ENCODE measurements at regions not wholly inside any gene's neighbourhood (a gene's known extent, or its start where the extent isn't known, plus 50 kb on each side); places are given as distances from the start of the nearest gene placed in this dataset.

GRCh38 chr5:38756068-38756467, 89.7 kb upstream of the OSMR start:
- no peak for DNase-seq
- H3K4me1 ChIP-seq (ENCODE audit: control insufficient read depth in 3 of 3, insufficient read depth in 2 of 3, low read depth in 1 of 3, low read length in 2 of 3) = peaks cover 0 to 3% (median 0%) of the 10 kb centered on the region in 3 donors
- FAIRE-seq = no peak
- no peak overlapping the region for H3K27ac ChIP-seq (ENCODE audit: low read depth in 1 of 3, low read length in 2 of 3)
- H3K36me3 ChIP-seq (ENCODE audit: control insufficient read depth in 3 of 3, insufficient read depth in 2 of 3, low read depth in 1 of 3, low read length in 3 of 3) = no peaks in the 10 kb centered on the region
- no peak overlapping the region for H3K4me3 ChIP-seq (ENCODE audit: low read depth in 1 of 3, low read length in 3 of 3)
- WGBS, 3 donors = 81 to 95% (median 88%) methylated on average over 3 of the region's 3 CpGs
- peaks cover 0 to 5% (median 0%) of the 10 kb centered on the region in 3 donors for H3K27me3 ChIP-seq (ENCODE audit: control insufficient read depth in 3 of 3, insufficient read depth in 3 of 3, low read length in 3 of 3)
- peaks cover 0 to under 1% of the 10 kb centered on the region in 2 donors for H3K9me3 ChIP-seq (ENCODE audit: control insufficient read depth in 2 of 2, insufficient read depth in 1 of 2, low read depth in 1 of 2, low read length in 1 of 2)

GRCh38 chr5:38757451-38758245, 88.2 kb upstream of the OSMR start:
- Histone ChIP-seq H3K9me3 (ENCODE audit: control insufficient read depth in 2 of 2, insufficient read depth in 1 of 2, low read depth in 1 of 2, low read length in 1 of 2) (no peaks in the 10 kb centered on the region), H3K4me3 (ENCODE audit: low read depth in 1 of 3, low read length in 3 of 3) (no peak overlapping the region), H3K27ac (ENCODE audit: low read depth in 1 of 3, low read length in 2 of 3) (no peak overlapping the region), H3K4me1 (ENCODE audit: control insufficient read depth in 3 of 3, insufficient read depth in 2 of 3, low read depth in 1 of 3, low read length in 2 of 3) (peaks cover 0 to 3% (median 0%) of the 10 kb centered on the region in 3 donors), H3K36me3 (ENCODE audit: control insufficient read depth in 3 of 3, insufficient read depth in 2 of 3, low read depth in 1 of 3, low read length in 3 of 3) (no peaks in the 10 kb centered on the region), H3K27me3 (ENCODE audit: control insufficient read depth in 3 of 3, insufficient read depth in 3 of 3, low read length in 3 of 3) (peaks cover 0 to 5% (median 0%) of the 10 kb centered on the region in 3 donors)
- 76 to 84% (median 80%) methylated on average over 3 of the region's 3 CpGs for WGBS, 3 donors
- DNase-seq (no peak), FAIRE-seq (no peak)

- DNase-seq (no peak), FAIRE-seq (no peak)
- H3K27ac ChIP-seq (ENCODE audit: low read depth in 1 of 3, low read length in 2 of 3) = no peak overlapping the region
- peaks cover 0 to 3% (median 0%) of the 10 kb centered on the region in 3 donors for H3K4me1 ChIP-seq (ENCODE audit: control insufficient read depth in 3 of 3, insufficient read depth in 2 of 3, low read depth in 1 of 3, low read length in 2 of 3)
- peaks cover 0 to 5% (median 0%) of the 10 kb centered on the region in 3 donors for H3K27me3 ChIP-seq (ENCODE audit: control insufficient read depth in 3 of 3, insufficient read depth in 3 of 3, low read length in 3 of 3)
- no peaks in the 10 kb centered on the region for H3K36me3 ChIP-seq (ENCODE audit: control insufficient read depth in 3 of 3, insufficient read depth in 2 of 3, low read depth in 1 of 3, low read length in 3 of 3)
- H3K9me3 ChIP-seq (ENCODE audit: control insufficient read depth in 2 of 2, insufficient read depth in 1 of 2, low read depth in 1 of 2, low read length in 1 of 2) = no peaks in the 10 kb centered on the region
- no peak overlapping the region for H3K4me3 ChIP-seq (ENCODE audit: low read depth in 1 of 3, low read length in 3 of 3)
- 43 to 51% (median 50%) methylated on average over 10 of the region's 10 CpGs for WGBS, 3 donors
Measured at GRCh38 chr5:38758774-38759600, 86.8 kb upstream of the OSMR start.

- Histone ChIP-seq H3K36me3 (ENCODE audit: control insufficient read depth in 3 of 3, insufficient read depth in 2 of 3, low read depth in 1 of 3, low read length in 3 of 3) (no peaks in the 10 kb centered on the region), H3K4me1 (ENCODE audit: control insufficient read depth in 3 of 3, insufficient read depth in 2 of 3, low read depth in 1 of 3, low read length in 2 of 3) (no peaks in the 10 kb centered on the region), H3K27ac (ENCODE audit: low read depth in 1 of 3, low read length in 2 of 3) (no peak overlapping the region), H3K4me3 (ENCODE audit: low read depth in 1 of 3, low read length in 3 of 3) (no peak overlapping the region), H3K27me3 (ENCODE audit: control insufficient read depth in 3 of 3, insufficient read depth in 3 of 3, low read length in 3 of 3) (no peaks in the 10 kb centered on the region), H3K9me3 (ENCODE audit: control insufficient read depth in 2 of 2, insufficient read depth in 1 of 2, low read depth in 1 of 2, low read length in 1 of 2) (no peaks in the 10 kb centered on the region)
- 64 to 77% (median 73%) methylated on average over 4 of the region's 4 CpGs for WGBS, 3 donors
- no peak for FAIRE-seq
- DNase-seq = no peak
Measured at GRCh38 chr5:38764937-38765391, 80.8 kb upstream of the OSMR start.

- no peaks in the 10 kb centered on the region for H3K9me3 ChIP-seq (ENCODE audit: control insufficient read depth in 2 of 2, insufficient read depth in 1 of 2, low read depth in 1 of 2, low read length in 1 of 2)
- FAIRE-seq = no peak
- no peak for DNase-seq
- H3K27ac ChIP-seq (ENCODE audit: low read depth in 1 of 3, low read length in 2 of 3) = no peak overlapping the region
- H3K4me1 ChIP-seq (ENCODE audit: control insufficient read depth in 3 of 3, insufficient read depth in 2 of 3, low read depth in 1 of 3, low read length in 2 of 3) = no peaks in the 10 kb centered on the region
- 57 to 69% (median 64%) methylated on average over 5 of the region's 5 CpGs for WGBS, 3 donors
- H3K36me3 ChIP-seq (ENCODE audit: control insufficient read depth in 3 of 3, insufficient read depth in 2 of 3, low read depth in 1 of 3, low read length in 3 of 3) = no peaks in the 10 kb centered on the region
- no peaks in the 10 kb centered on the region for H3K27me3 ChIP-seq (ENCODE audit: control insufficient read depth in 3 of 3, insufficient read depth in 3 of 3, low read length in 3 of 3)
- H3K4me3 ChIP-seq (ENCODE audit: low read depth in 1 of 3, low read length in 3 of 3) = no peak overlapping the region
Measured at GRCh38 chr5:38765399-38765861, 80.4 kb upstream of the OSMR start.

- Histone ChIP-seq H3K4me1 (ENCODE audit: control insufficient read depth in 3 of 3, insufficient read depth in 2 of 3, low read depth in 1 of 3, low read length in 2 of 3) (no peaks in the 10 kb centered on the region), H3K27ac (ENCODE audit: low read depth in 1 of 3, low read length in 2 of 3) (no peak overlapping the region), H3K9me3 (ENCODE audit: control insufficient read depth in 2 of 2, insufficient read depth in 1 of 2, low read depth in 1 of 2, low read length in 1 of 2) (no peaks in the 10 kb centered on the region), H3K4me3 (ENCODE audit: low read depth in 1 of 3, low read length in 3 of 3) (no peak overlapping the region), H3K27me3 (ENCODE audit: control insufficient read depth in 3 of 3, insufficient read depth in 3 of 3, low read length in 3 of 3) (no peaks in the 10 kb centered on the region), H3K36me3 (ENCODE audit: control insufficient read depth in 3 of 3, insufficient read depth in 2 of 3, low read depth in 1 of 3, low read length in 3 of 3) (no peaks in the 10 kb centered on the region)
- FAIRE-seq (no peak), DNase-seq (no peak)
- 74 to 93% (median 81%) methylated on average over 2 of the region's 2 CpGs for WGBS, 3 donors
Measured at GRCh38 chr5:38766151-38766550, 79.7 kb upstream of the OSMR start.

GRCh38 chr5:38768412-38769211, 77.2 kb upstream of the OSMR start:
- no peak for DNase-seq
- H3K27ac ChIP-seq (ENCODE audit: low read depth in 1 of 3, low read length in 2 of 3) = no peak overlapping the region
- no peak overlapping the region for H3K4me3 ChIP-seq (ENCODE audit: low read depth in 1 of 3, low read length in 3 of 3)

GRCh38 chr5:38772471-38772870, 73.3 kb upstream of the OSMR start:
- FAIRE-seq = no peak
- Histone ChIP-seq H3K27me3 (ENCODE audit: control insufficient read depth in 3 of 3, insufficient read depth in 3 of 3, low read length in 3 of 3) (no peaks in the 10 kb centered on the region), H3K36me3 (ENCODE audit: control insufficient read depth in 3 of 3, insufficient read depth in 2 of 3, low read depth in 1 of 3, low read length in 3 of 3) (no peaks in the 10 kb centered on the region), H3K4me1 (ENCODE audit: control insufficient read depth in 3 of 3, insufficient read depth in 2 of 3, low read depth in 1 of 3, low read length in 2 of 3) (no peaks in the 10 kb centered on the region), H3K4me3 (ENCODE audit: low read depth in 1 of 3, low read length in 3 of 3) (no peak overlapping the region), H3K9me3 (ENCODE audit: control insufficient read depth in 2 of 2, insufficient read depth in 1 of 2, low read depth in 1 of 2, low read length in 1 of 2) (no peaks in the 10 kb centered on the region), H3K27ac (ENCODE audit: low read depth in 1 of 3, low read length in 2 of 3) (no peak overlapping the region)
- 84 to 90% (median 87%) methylated on average over 4 of the region's 4 CpGs for WGBS, 3 donors
- no peak for DNase-seq

More at GRCh38 chr5:38768412-38769211, 77.2 kb upstream of the OSMR start:
- 62 to 77% (median 73%) methylated on average over 9 of the region's 9 CpGs for WGBS, 3 donors
- H3K27me3 ChIP-seq (ENCODE audit: control insufficient read depth in 3 of 3, insufficient read depth in 3 of 3, low read length in 3 of 3) = no peaks in the 10 kb centered on the region
- no peak for FAIRE-seq
- H3K4me1 ChIP-seq (ENCODE audit: control insufficient read depth in 3 of 3, insufficient read depth in 2 of 3, low read depth in 1 of 3, low read length in 2 of 3) = no peaks in the 10 kb centered on the region
- no peaks in the 10 kb centered on the region for H3K9me3 ChIP-seq (ENCODE audit: control insufficient read depth in 2 of 2, insufficient read depth in 1 of 2, low read depth in 1 of 2, low read length in 1 of 2)
- H3K36me3 ChIP-seq (ENCODE audit: control insufficient read depth in 3 of 3, insufficient read depth in 2 of 3, low read depth in 1 of 3, low read length in 3 of 3) = no peaks in the 10 kb centered on the region
